ENCODE measurements at regions not wholly inside any gene's neighbourhood (a gene's known extent, or its start where the extent isn't known, plus 50 kb on each side); places are given as distances from the start of the nearest gene placed in this dataset.

- no peak overlapping the region for H3K4me2 ChIP-seq (ENCODE audit: insufficient read depth, insufficient read length, low read length)
- no peak overlapping the region for H3K14ac ChIP-seq (ENCODE audit: insufficient read depth, low read length)
- no peak overlapping the region for H3T11ph ChIP-seq (ENCODE audit: low read length)
- no peak for DNase-seq
- no peak overlapping the region for H3K4me3 Mint-ChIP-seq
- H3K18ac ChIP-seq (ENCODE audit: insufficient read length, low read depth, low read length): no peak overlapping the region
- peaks cover 6 to 19% of the 10 kb centered on the region in 2 experiments; a peak in 4 of 5 replicates for H3K9me3 Mint-ChIP-seq
- H4K91ac ChIP-seq (ENCODE audit: insufficient read length, low read depth, low read length): no peak overlapping the region
- H3K9me3 ChIP-seq (ENCODE audit: control insufficient read depth, low read depth, low read length): no peaks in the 10 kb centered on the region
- no peak overlapping the region for H3K27ac ChIP-seq (ENCODE audit: insufficient read length, low read depth, low read length)
- no peaks in the 10 kb centered on the region; the same call in 1 of the 2 replicates for H3K4me1 ChIP-seq (ENCODE audit: insufficient read depth, low read length)
- H2BK120ac ChIP-seq (ENCODE audit: low read depth, low read length, poor library complexity, severe bottlenecking): no peak overlapping the region
- H2BK20ac ChIP-seq (ENCODE audit: low read depth, low read length, poor library complexity, severe bottlenecking): no peak overlapping the region
- H2BK15ac ChIP-seq (ENCODE audit: low read depth, low read length): no peak overlapping the region
- H3K79me2 ChIP-seq (ENCODE audit: insufficient read depth, low read length): no peaks in the 10 kb centered on the region
- no peaks in the 10 kb centered on the region for H4K20me1 ChIP-seq (ENCODE audit: control insufficient read depth, insufficient read depth, insufficient read length)
- H4K5ac ChIP-seq (ENCODE audit: insufficient read length, low read depth, low read length): no peak overlapping the region
- H2BK12ac ChIP-seq (ENCODE audit: insufficient read length, low read depth, low read length): no peak overlapping the region
- H3K56ac ChIP-seq (ENCODE audit: insufficient read length, low read depth, low read length): no peak overlapping the region
- no CpG with 5 or more reads among the region's 9 CpGs for WGBS (ENCODE audit: extremely low coverage, insufficient read length, low lambda C conversion rate)
- TF ChIP-seq, protein P1, sequence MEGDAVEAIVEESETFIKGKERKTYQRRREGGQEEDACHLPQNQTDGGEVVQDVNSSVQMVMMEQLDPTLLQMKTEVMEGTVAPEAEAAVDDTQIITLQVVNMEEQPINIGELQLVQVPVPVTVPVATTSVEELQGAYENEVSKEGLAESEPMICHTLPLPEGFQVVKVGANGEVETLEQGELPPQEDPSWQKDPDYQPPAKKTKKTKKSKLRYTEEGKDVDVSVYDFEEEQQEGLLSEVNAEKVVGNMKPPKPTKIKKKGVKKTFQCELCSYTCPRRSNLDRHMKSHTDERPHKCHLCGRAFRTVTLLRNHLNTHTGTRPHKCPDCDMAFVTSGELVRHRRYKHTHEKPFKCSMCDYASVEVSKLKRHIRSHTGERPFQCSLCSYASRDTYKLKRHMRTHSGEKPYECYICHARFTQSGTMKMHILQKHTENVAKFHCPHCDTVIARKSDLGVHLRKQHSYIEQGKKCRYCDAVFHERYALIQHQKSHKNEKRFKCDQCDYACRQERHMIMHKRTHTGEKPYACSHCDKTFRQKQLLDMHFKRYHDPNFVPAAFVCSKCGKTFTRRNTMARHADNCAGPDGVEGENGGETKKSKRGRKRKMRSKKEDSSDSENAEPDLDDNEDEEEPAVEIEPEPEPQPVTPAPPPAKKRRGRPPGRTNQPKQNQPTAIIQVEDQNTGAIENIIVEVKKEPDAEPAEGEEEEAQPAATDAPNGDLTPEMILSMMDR (conservative IDR thresholded peaks at IDR 0.05): no peak
- no peak overlapping the region for H2BK5ac ChIP-seq (ENCODE audit: insufficient read length, low read length)
- H3K23ac ChIP-seq (ENCODE audit: insufficient read length, low read depth, low read length): no peak overlapping the region
- H3K27me3 Mint-ChIP-seq (ENCODE audit: low read depth): peaks cover 24% of the 10 kb centered on the region
- no peak overlapping the region for H2AFZ ChIP-seq (ENCODE audit: low read length)
- H3K4ac ChIP-seq (ENCODE audit: low read depth, low read length): no peak overlapping the region
- peaks cover 0 to 4% (median 0%) of the 10 kb centered on the region in 3 experiments; a peak in 3 of 7 replicates for H3K36me3 Mint-ChIP-seq (ENCODE audit: insufficient read depth in 1 of 3, low read depth in 3 of 3)
- H3K27ac Mint-ChIP-seq: no peak overlapping the region
- H3K4me1 Mint-ChIP-seq: peaks cover 6 to 16% of the 10 kb centered on the region in 2 experiments
- no peaks in the 10 kb centered on the region for H3K79me1 ChIP-seq (ENCODE audit: insufficient read depth, low read depth, low read length, poor library complexity, severe bottlenecking)
- H4K8ac ChIP-seq (replicated peaks; ENCODE audit: insufficient read length, low read depth, low read length): no peak overlapping the region
- no peak overlapping the region for H2AK5ac ChIP-seq (ENCODE audit: insufficient read length, low read length)
- no peak overlapping the region for H3K9ac ChIP-seq (ENCODE audit: extremely low read depth, insufficient read length, low read length)
- H3K23me2 ChIP-seq (ENCODE audit: insufficient read length, low read depth, low read length, poor library complexity, severe bottlenecking): no peaks in the 10 kb centered on the region
- H3K27me3 ChIP-seq (ENCODE audit: insufficient read depth, low read length): no peaks in the 10 kb centered on the region
Measured at GRCh38 chr2:103003750-103004260, 242.0 kb downstream of the TMEM182 start.

Measured in H9 (cell line).